GM19025 (cell line): ENCODE measurements at regions not wholly inside any gene's neighbourhood (a gene's known extent, or its start where the extent isn't known, plus 50 kb on each side); places are given as distances from the start of the nearest gene placed in this dataset.
A peak's percentile ranks its signal among the peaks of the same experiment; 100 is the strongest.

Experiments used
- ATAC-seq: cut with Tn5 transposase; IDR thresholded peaks from one replicate; pipeline ENCODE4 v1.9.1; 2021; ENCODE audit warnings: mild to moderate bottlenecking, low read depth, moderate library complexity; ENCODE audit not compliant: unreplicated experiment

DNA sequence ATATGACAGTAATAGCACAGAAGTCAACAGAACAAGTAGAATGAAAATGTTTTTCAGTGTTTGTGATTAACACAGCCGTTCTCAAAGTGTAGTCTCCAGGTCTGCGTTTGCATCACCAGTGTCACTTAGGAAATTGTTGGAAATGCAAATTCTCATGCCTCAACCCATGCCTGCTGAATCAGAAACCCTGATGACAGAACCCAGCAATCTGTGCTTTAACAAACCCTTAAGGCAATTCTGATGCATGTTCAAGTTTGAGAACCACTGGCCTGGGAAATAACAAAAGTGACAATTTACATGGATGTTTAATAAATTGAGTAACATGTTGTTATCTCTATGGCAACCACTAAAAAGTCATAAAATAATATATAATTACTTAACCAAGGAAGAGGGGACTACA lies 103.1 kb upstream of the ATP11B start:
- no peak for ATAC-seq

DNA sequence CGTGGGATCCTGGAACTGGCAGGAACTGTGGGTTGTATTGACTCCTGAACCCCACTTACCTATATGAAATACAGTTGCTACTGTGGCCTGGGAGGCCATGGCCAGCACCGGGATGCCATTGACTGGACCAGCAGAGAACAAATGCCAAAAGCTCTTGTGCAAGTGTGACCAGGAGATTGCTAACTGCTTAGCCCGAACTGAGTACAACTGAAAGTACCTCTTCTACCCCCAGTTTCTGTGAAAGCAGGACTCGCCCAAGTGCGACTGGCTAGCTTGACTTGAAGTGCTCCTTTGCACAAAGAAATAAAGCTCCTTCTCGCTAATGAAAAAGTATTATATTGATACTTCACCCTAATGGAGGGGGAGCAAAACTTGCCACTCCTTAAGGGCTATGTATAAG lies 101.3 kb upstream of the ATP11B start:
- ATAC-seq: no peak

DNA sequence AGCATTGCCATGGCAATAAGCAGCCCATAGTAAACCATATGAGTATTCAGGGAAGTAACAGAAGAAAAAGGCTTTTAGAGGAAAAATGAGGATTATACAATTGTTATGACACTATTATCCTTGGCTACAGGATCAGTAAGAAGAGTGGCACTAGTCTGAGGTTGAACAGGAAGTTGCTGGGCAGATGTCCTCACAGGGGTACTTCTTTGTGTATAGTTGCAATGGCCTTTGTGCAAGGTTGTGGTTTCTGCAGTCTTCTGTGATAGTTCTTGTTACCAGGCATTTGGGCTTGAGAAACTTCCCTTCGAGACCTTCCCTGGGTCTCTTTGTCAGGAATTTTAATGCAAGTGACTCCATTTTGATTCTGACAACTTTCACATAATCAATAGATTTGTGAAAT lies 100.6 kb upstream of the ATP11B start:
- ATAC-seq: no peak

DNA sequence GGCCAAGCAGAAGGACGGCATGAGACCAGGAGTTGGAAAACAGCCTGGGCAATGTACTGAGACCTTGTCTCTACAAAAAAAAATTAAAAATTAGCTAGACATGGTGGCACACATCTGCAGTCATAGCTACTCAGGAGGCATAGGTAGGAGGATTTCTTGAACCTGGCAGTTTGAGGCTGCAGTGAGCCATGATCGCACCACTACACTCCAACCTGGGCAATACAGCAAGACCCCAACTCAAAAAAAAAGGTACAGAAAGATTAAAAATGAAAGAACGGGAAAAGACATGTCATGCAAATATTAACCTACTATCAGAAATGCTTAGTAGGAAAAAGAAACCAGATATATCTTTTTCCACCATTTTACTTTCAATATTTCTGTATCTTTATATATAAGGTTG lies 99.6 kb upstream of the ATP11B start:
- no peak for ATAC-seq

DNA sequence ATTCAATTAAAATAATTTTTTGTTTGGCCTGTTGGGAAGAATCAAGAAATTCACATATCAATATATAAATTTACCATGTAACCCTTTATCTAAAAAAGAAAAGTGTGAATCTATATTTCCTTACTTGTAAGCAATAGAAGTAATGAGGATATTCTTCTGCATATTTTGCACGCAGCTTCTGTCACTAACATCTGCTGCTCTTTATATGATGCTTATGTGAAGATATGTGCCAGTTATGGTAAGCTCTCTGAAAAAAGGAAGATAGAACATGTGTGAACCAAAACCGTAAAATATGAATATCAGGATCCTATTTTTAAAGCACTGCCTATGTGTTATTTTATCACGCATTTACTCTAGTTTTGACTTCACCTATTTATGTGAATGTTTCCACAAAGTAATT lies 96.4 kb upstream of the ATP11B start:
- ATAC-seq: no peak

DNA sequence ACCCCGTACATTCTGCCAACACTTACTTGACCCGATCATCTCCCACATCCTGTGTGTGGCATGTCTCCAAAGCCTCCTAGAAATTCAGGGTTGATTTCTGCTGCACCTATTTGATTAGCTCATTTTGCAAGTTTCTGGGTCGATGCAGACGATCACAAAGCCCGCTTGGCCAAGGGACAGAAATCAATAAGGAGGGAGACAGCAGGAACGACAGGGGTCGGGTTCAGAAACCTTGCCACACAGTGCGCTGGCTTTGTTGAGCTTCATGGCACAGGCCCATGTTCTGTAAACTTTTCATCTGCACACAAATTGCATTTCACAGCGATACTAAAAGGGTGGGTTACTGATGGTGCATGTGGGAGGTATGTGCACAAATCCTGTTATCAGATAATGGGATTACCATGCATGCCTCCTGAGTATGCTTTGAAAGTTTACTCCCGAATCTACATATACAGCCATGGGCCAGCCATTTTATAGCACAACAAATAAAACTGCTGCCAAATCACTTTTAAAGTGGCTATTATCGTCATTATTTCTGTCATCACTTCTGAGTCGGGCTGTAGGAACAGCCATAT lies 95.9 kb upstream of the ATP11B start:
- no peak for ATAC-seq

DNA sequence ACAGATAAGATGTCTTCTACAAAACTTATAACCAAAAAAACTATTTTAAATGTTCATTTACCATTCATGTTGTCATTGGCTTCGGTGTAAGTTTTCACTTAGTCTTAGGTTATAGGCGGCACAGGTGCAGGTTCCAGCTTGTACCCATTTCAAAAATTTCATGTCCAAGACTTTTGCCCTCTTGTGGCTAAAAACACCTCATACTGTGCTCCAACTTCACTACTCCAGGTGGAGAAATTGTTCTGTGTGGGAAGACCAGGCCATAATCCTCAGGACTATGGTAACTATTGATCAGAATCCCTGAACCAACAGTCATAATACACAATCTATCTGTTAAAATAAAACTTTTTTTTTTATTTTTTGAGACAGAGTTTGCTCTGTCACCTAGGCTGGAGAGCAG lies 95.2 kb upstream of the ATP11B start:
- no peak for ATAC-seq

DNA sequence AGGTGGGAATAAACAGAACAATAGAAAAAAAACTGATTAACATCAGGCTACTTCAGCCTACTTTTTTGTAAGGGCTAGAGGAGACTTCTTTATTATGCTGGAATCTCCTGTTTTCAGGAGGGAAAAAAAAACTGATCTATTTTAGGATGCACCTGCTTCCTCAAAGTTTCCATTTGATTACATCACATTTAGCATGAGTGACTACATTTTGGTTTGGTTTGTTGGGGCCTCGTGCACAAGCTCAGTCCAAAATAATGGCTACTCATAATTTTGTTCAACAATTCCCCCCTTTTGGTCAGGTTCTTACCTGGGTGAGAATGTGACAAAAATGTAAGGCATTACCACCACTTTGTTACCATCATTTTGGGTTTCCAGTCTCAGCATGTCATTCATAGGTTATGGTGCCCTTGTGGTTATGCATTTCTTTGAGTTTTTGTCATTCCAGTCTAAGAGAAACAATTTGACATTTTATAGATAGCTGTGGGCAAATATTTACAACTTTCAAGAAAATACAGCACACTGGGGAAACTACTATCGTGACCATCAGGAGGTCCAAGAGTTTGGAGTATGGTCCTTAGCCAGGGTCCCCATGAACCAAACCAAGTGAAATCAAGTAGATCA lies 93.6 kb upstream of the ATP11B start:
- ATAC-seq: no peak

DNA sequence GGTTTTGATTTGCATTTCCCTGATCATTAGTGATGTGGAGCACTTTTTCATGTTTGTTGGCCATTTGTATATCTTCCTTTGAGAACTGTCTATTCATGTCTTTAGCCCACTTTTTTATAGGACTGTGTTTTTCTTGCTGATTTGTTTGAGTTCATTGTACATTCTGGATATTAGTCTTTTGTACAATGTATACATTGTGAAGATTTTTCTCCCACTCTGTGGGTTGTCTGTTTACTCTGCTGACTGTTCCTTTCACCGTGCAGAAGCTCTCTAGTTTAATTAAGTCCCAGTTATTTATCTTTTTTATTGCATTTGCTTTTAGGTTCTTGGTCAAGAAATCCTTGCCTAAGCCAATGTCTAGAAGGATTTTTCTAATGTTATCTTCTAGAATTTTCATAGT lies 91.1 kb upstream of the ATP11B start:
- ATAC-seq: no peak

DNA sequence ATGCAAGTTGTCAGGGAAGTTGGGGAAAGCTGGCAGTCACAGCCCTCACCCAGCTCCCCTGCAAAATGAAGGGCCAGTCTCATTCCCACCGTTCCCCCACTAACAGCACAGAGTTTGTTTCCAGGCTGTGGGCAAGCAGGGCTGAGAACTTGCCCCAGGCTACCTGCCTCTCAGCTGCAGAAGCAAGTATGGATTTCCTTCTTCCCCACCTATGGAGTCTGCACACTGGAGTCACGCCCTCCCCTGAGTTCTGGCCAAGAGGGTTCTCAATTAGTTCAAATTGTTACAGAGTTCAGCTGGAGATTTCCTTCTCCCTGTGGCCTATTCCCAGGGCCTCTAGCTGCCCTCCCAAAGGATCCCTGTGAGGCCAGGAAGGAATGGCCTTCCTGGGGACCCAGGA lies 90.1 kb upstream of the ATP11B start:
- no peak for ATAC-seq

DNA sequence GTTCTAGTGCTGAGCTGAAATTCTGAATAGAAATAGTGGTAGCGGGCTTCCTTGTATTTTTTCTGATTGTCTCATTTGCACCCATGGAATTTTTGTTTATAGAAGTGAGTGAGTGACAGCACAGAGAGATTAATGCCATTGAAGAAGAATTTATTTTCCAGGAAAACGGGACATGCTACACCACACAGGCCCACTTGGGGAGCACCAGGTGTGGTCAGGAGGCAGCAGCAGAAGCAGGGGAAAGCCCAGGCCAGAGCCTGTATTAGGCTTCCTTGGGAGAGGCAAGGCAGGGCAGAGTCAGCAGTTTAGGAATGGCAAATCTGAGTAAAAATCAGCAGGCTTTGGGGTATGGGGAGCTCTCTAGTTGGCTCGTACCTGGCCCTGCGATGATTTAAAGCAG lies 88.4 kb upstream of the ATP11B start:
- ATAC-seq: no peak

DNA sequence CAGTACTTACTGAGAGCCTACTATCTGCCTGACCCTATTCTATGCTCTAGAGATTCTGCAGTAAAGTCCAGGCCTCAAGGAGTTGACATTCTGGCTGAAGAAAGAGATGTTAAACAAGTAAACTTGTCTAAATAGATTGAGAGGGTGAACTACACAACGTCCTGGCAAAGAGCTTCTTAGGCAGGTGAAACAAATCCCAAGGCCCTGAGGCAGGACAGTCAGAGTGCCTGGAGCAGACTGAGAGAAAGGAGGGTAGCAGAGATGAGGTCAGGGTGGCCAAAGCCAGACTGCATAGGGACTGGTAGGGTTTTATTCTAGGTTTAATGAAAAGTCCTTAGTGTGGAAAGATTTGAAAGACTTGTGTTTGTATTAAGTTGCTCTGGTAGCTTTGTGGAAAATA lies 84.5 kb upstream of the ATP11B start:
- ATAC-seq: no peak

DNA sequence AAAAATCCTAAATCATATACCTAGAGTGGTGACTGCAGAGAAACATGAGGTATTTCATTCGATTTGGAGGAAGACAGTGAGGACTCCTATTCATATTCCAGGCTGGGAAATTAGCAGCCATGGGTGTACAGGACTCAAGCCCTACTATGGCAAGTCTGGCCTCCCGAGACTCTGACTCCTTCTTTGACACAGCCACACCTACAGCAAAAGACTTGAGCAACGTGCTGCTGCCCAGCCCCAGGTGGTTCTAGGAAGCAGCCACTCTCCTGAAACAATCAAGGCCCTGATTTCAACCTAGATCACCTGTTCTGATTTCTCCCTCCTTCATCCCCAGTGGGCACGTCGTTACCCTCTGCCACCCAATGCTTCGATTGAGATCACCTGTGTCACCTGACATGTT lies 84.0 kb upstream of the ATP11B start:
- no peak for ATAC-seq

DNA sequence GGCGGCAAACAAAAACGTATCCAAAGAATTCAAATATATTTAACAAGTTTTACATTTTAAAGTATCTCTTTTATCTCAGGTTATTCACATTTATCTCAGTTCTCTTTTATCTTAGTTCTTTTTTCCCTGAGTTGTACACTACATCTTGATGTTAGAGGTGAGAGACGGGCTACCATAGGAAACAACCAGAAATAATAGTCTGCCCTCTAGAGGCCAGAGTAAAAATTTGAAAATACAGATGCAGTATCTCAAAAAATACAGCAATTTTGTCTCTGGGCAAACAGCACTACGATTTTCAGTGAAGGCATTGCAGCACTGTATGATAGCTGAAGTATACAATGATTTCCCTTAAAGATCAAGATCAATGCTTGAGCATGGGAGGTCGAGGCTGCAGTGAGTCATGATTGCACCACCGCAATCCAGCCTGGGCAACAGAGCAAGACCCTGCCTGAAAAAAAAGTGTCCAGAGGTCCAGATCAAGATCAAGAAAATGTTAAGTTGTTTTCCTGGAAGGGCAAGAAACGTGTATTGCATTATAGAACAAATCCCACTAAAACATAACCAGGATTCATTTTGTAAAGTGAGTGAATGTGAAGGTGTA lies 82.6 kb upstream of the ATP11B start:
- no peak for ATAC-seq

DNA sequence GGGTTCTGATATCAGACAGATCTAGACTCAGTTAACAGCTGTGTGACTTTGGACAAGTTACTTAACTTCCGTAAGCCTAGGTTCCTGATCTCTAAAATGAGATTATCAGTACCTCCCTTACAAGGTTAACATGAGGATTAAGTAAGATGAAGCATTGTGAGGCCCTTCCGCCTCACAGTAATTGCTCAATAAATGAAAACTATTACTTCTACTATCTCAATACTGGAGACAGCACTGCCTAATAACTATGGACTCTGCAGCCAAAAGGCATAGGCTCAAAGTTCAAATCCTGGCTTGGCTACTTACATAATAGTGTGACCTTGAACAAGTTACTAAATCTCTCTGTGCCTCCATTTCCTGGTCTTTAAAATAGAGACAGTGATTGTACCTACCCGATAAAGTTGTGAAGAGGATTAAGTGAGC lies 82.0 kb upstream of the ATP11B start:
- no peak for ATAC-seq

DNA sequence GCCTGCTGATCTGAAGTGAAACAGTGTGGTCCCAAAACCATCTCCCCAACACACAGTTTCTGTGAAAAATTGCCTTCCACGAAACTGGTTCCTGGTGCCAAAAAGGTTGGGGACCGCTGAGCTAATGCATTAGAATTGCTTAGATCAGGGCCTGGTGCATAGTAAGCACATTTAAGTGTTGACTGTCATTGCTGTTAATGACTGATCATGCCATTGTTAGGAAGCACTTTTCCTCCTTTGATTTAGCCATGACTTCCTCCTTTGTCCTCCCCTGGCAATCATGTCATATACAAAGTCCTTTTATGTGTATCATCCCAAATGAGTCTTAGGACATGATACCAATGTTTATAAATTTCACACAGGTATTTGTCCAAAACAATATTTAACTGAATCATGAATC lies 81.5 kb upstream of the ATP11B start:
- no peak for ATAC-seq

DNA sequence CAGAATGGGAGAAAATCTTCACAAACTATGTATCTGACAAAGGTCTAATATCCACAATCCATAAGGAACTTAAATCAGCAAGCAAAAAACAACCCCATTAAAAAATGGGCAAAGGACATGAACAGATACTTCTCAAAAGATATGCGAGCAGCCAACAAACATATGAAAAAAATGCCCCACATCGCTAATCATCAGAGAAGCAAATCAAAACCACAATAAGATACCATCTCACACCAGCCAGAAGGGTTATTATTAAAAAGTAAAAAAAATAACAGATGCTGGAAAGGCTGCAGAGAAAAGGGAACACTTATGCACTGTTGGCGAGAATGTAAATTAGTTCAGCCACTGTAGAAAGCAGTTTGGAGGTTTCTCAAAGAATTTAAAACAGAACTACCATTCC lies 80.2 kb upstream of the ATP11B start:
- no peak for ATAC-seq

DNA sequence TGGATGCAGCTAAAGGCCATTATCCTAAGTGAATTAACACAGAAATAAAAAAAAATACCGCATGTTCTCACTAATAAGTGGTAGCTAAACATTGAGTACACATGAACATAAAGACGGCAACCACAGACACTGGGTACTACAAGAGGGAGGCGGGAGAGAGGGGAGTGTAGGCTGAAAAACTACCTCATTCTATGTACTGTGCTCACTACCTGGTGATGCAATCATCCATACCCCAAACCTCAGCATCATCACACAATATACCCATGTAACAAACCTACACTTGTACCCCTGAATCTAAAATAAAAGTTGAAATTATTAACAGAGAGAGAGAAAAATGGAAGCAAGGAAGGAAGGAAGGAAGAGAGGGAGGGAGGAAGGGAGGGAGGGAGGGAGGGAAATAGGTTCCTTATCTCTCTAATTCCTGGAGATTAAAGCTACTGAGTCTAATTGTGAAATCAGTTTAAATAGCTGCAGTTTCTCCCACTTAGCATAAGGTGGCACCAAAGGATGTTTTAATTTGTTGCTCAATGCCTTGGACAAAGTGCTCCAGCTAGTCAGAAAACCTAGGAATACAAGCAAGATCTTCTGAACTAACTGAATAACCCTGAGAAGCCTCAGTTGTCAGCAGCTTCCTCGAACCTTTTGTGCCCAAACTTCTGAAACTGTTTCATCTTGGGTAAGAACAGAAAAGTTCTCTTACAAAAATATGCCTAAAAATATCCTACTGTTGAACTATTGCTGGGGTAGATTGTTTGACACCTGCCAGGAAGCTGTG lies 79.4 kb upstream of the ATP11B start:
- no peak for ATAC-seq

DNA sequence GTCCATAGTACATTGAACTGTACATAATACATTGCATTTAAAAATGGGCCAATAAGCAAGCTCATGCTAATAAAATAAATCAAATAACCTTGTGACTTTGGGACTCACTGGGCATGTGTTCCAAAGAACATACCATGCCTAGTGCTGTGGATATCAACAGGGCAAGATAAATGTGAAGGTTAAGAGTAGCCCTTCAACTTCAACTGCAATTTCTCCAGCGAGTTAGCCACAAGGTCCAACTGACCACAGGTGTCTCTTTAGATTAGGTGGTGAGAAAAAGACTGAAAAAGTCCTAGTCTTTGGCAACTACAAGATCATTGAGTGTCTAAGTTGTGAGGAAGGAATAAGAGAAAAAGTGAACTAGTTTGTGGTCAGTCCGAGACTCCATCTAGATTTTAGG lies 78.3 kb upstream of the ATP11B start:
- no peak for ATAC-seq

DNA sequence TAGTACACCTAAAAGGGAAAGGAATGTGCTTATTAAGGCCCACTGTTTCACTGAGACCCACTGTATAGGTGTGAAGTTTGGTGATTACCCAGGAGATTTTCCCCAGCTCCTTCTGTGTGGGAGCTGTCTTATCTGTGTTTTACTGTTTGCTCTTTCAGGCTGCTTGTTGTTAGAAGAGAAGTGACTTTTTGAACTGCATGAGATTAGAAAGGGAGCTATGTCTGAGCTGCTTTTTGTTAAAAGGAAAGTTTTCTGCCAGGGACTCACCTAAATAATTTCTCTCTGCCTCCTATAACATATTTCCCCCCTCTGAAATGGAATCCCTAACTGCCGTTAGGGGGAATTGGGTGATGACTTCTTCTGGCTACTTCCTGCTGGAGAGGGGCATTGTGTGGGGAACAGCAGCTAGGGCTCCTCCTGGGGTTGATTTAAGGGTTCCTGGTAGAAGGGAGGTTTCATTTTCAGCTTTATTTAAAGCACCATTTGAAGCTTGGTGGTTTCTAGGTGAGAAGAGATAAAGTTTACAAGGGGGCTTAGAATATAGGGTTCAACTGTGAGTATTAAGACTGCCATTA lies 77.1 kb upstream of the ATP11B start:
- peak; percentile 44 for ATAC-seq

DNA sequence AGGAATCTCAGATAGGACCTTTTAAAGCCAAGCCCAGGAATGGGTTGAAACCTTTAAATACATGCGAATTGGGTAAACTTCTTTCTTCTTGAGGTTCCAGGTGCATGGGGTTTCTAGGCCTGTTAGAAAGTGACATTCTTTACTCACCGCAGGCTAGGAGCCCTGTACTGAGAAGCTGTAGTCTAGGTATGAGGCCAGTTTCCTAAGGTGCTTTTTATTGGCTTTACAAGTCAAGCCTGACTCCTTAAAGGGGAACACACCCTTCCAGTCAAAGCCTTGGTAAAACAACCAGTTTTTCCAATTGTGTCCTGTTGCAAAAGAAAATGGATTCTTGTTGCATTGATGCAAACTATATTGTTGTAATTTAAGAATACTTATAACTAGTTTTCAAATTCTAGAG lies 76.1 kb upstream of the ATP11B start:
- ATAC-seq: peak; percentile 77
